Left colon (tissue), 2 donors: ENCODE measurements at regions not wholly inside any gene's neighbourhood (a gene's known extent, or its start where the extent isn't known, plus 50 kb on each side); places are given as distances from the start of the nearest gene placed in this dataset.
"Not testable (repeated sequence)": the region's sequence is repeated elsewhere in the genome, so short reads cannot be mapped to it uniquely, and the experiment has no call there.

Source experiments
- ATAC-seq: fragments of 200-7000 bp; cut with Tn5 transposase; one replicate; pipeline ENCODE4 v1.9.1; 2020; ENCODE audit warnings: mild to moderate bottlenecking, moderate library complexity
- DNase-seq, 2 donors: peaks; one replicate each; pipeline ENCODE4 v3.0.0-alpha.2; 2020
- intact Hi-C, 2 donors: fragments of 100-400 bp; cut with DNase I in 1 of 2; cut with micrococcal nuclease in 1 of 2; formaldehyde crosslinking; loops; one replicate each; pipeline versions ENCODE4 v1.11.2 to v1.14.0; 2022; cut with DNase I, micrococcal nuclease
- donor health status: DM: no; HTN: no; CAD: no.
- donor health status: DM: yes; HTN: yes; CAD: no.

GRCh38 chr6:97923249-97923648 lies 640.2 kb upstream of the MMS22L start:
- no peak for ATAC-seq
- intact Hi-C loops, result no loop called here

GRCh38 chr6:97925504-97925903 lies 642.5 kb upstream of the MMS22L start:
- DNase-seq (no peak), ATAC-seq (no peak)
- intact Hi-C loops, result no loop called here

More at GRCh38 chr6:97923249-97923648, 640.2 kb upstream of the MMS22L start:
- no peak for DNase-seq

- ATAC-seq, result no peak
- DNase-seq, result no peak
- intact Hi-C loops, result no loop called here
Observed at GRCh38 chr6:97939440-97940168, 656.6 kb upstream of the MMS22L start.

GRCh38 chr6:97947841-97948240 lies 664.8 kb upstream of the MMS22L start:
- no peak for DNase-seq
- ATAC-seq, result no peak
- intact Hi-C loops, result no loop called here

- ATAC-seq, result no peak
- DNase-seq, result no peak
- intact Hi-C loops, result no loop called here
Observed at GRCh38 chr6:97958134-97958533, 675.1 kb upstream of the MMS22L start.

- intact Hi-C loops, result no loop called here
- DNase-seq (no peak), ATAC-seq (no peak)
Observed at GRCh38 chr6:97963193-97963592, 680.2 kb upstream of the MMS22L start.

- intact Hi-C loops, result no loop called here
- DNase-seq (no peak), ATAC-seq (no peak)
Observed at GRCh38 chr6:97969065-97969464, 686.0 kb upstream of the MMS22L start.

- DNase-seq, result no peak
- intact Hi-C loops, result no loop called here
- no peak for ATAC-seq
Observed at GRCh38 chr6:97977084-97977483, 694.1 kb upstream of the MMS22L start.

GRCh38 chr6:97978855-97979271 lies 695.8 kb upstream of the MMS22L start:
- DNase-seq, result peak in 1 of 2 donors; percentile 23
- no peak for ATAC-seq
- intact Hi-C loops, result no loop called here

GRCh38 chr6:97979285-97979684 lies 696.3 kb upstream of the MMS22L start:
- ATAC-seq, DNase-seq, intact Hi-C loops: not testable (repeated sequence)

- intact Hi-C loops, result no loop called here
- ATAC-seq (no peak), DNase-seq (no peak)
Observed at GRCh38 chr6:97989451-97989850, 706.4 kb upstream of the MMS22L start.

GRCh38 chr6:97995158-97995557 lies 712.1 kb upstream of the MMS22L start:
- intact Hi-C loops, result no loop called here
- ATAC-seq (no peak), DNase-seq (no peak)

- intact Hi-C loops, result no loop called here
- ATAC-seq (no peak), DNase-seq (no peak)
Observed at GRCh38 chr6:98002678-98003077, 719.7 kb upstream of the MMS22L start.

GRCh38 chr6:98014442-98015201 lies 731.6 kb upstream of the MMS22L start:
- intact Hi-C loops, result no loop called here
- no peak for ATAC-seq
- no peak for DNase-seq

GRCh38 chr6:98016565-98016964 lies 733.5 kb upstream of the MMS22L start:
- ATAC-seq (no peak), DNase-seq (no peak)
- intact Hi-C loops, result no loop called here

GRCh38 chr6:98020222-98020621 lies 737.2 kb upstream of the MMS22L start:
- DNase-seq, result no peak
- intact Hi-C loops, result no loop called here
- no peak for ATAC-seq

- DNase-seq (no peak), ATAC-seq (no peak)
- intact Hi-C loops, result no loop called here
Observed at GRCh38 chr6:98024359-98024758, 741.3 kb upstream of the MMS22L start.

GRCh38 chr6:98027898-98028297 lies 744.9 kb upstream of the MMS22L start:
- intact Hi-C loops, result no loop called here
- ATAC-seq, result no peak

GRCh38 chr6:98033617-98034016 lies 750.6 kb upstream of the MMS22L start:
- DNase-seq (no peak), ATAC-seq (no peak)
- intact Hi-C loops, result no loop called here

More at GRCh38 chr6:98027898-98028297, 744.9 kb upstream of the MMS22L start:
- no peak for DNase-seq

- ATAC-seq (no peak), DNase-seq (no peak)
- intact Hi-C loops, result no loop called here
Observed at GRCh38 chr6:98036344-98036923, 753.4 kb upstream of the MMS22L start.
